Body of pancreas (tissue), 4 donors: ENCODE measurements at regions not wholly inside any gene's neighbourhood (a gene's known extent, or its start where the extent isn't known, plus 50 kb on each side); places are given as distances from the start of the nearest gene placed in this dataset.

Source experiments
- ATAC-seq: fragments of 150-250 bp; one replicate; pipeline ENCODE4 v1.9.1; 2016
- DNase-seq, 4 donors: peaks; one replicate each; pipeline ENCODE4 v3.0.0-alpha.2; 2019
- H3K27ac ChIP-seq, 4 donors: fragments of 200-600 bp; sonication (generic); 1 replicate in 3 of 4; 2 replicates in 1 of 4; pipeline versions ENCODE4 v1.5.1 to v1.6.1; 2016 to 2019; ENCODE audit warnings: mild to moderate bottlenecking in 1 of 4, mixed read lengths in 1 of 4, moderate library complexity in 1 of 4
- H3K27me3 ChIP-seq, 2 donors: fragments of 200-600 bp; sonication (generic); one replicate each; pipeline ENCODE4 v1.6.0; 2016; ENCODE audit warnings: mild to moderate bottlenecking in 1 of 2
- H3K36me3 ChIP-seq, 2 donors: fragments of 200-600 bp; sonication (generic); replicated peaks in 1 of 2; 2 replicates each; pipeline ENCODE4 v1.5.1; 2016; ENCODE audit warnings: low read depth in 2 of 2; ENCODE audit not compliant: insufficient read depth in 1 of 2
- H3K4me1 ChIP-seq: fragments of 200-600 bp; sonication (generic); one replicate; pipeline ENCODE4 v1.6.0; 2016
- H3K4me3 ChIP-seq, 2 donors: fragments of 200-600 bp; sonication (generic); 1 replicate in 1 of 2; 2 replicates in 1 of 2; pipeline ENCODE4 v1.5.1; 2016 to 2019
- H3K9me3 ChIP-seq, 3 donors: fragments of 200-600 bp; sonication (generic); 1 replicate in 2 of 3; 2 replicates in 1 of 3; pipeline ENCODE4 v1.5.1; 2016
- POLR2A ChIP-seq, 3 donors: fragments of 450-650 bp; IDR thresholded peaks; one replicate each; pipeline ENCODE4 v1.6.1; 2016; ENCODE audit warnings: antibody characterized with exemption in 3 of 3, mild to moderate bottlenecking in 2 of 3
- WGBS, 2 donors: methylation state at CpG; one replicate each; pipeline ENCODE4 v1.1.5; 2017; 5-methylcytosine and 5-hydroxymethylcytosine counted together
- intact Hi-C: fragments of 100-400 bp; cut with DNase I; formaldehyde crosslinking; loops from one replicate; pipeline ENCODE4 v1.15.1; 2023
- TF ChIP-seq, protein P1 (sequence below), 7 experiments: fragments of 450-650 bp in 4 of 7; fragments of 200-600 bp in 3 of 7; sonication (generic) in 3 of 7; IDR thresholded peaks; one replicate each; pipeline ENCODE4 v1.5.1; 2016 to 2019; ENCODE audit warnings: antibody characterized with exemption in 7 of 7

DNA sequence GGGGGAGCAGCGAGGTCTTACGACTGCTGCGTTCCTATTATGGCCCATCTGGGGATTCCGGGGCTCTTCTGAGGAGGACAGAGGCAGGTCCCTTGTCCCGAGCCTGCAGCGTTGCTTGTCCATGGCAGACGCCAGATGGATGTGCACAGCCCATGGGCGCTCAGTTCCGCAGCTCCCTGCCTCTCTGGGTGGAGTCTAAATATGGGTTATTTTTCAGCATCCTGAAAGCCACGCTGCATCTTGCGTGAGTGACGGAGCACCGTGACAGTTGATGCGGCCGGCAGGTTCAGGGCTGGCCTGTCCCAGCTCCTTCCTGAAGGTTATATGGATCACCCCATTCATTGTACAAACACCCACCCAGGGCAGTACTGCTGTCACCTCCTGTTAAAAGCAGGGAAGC lies 1169.4 kb downstream of the BRD1 start:
- no peaks in the 10 kb centered on the region for H3K27me3 ChIP-seq
- WGBS, 2 donors, result 76 to 85% methylated on average over 13 to 15 of the region's 15 CpGs
- H3K36me3 ChIP-seq, result no peaks in the 10 kb centered on the region
- DNase-seq (no peak), ATAC-seq (no peak)
- no peaks in the 10 kb centered on the region for H3K9me3 ChIP-seq
- no peak overlapping the region for H3K4me3 ChIP-seq
- H3K4me1 ChIP-seq, result no peaks in the 10 kb centered on the region
- H3K27ac ChIP-seq, result no peak overlapping the region
- intact Hi-C loops, result no loop called here
- TF ChIP-seq, protein P1, sequence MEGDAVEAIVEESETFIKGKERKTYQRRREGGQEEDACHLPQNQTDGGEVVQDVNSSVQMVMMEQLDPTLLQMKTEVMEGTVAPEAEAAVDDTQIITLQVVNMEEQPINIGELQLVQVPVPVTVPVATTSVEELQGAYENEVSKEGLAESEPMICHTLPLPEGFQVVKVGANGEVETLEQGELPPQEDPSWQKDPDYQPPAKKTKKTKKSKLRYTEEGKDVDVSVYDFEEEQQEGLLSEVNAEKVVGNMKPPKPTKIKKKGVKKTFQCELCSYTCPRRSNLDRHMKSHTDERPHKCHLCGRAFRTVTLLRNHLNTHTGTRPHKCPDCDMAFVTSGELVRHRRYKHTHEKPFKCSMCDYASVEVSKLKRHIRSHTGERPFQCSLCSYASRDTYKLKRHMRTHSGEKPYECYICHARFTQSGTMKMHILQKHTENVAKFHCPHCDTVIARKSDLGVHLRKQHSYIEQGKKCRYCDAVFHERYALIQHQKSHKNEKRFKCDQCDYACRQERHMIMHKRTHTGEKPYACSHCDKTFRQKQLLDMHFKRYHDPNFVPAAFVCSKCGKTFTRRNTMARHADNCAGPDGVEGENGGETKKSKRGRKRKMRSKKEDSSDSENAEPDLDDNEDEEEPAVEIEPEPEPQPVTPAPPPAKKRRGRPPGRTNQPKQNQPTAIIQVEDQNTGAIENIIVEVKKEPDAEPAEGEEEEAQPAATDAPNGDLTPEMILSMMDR (IDR thresholded peaks at IDR 0.05), result no peak
- no peak for TF ChIP-seq POLR2A (IDR thresholded peaks at IDR 0.05)

DNA sequence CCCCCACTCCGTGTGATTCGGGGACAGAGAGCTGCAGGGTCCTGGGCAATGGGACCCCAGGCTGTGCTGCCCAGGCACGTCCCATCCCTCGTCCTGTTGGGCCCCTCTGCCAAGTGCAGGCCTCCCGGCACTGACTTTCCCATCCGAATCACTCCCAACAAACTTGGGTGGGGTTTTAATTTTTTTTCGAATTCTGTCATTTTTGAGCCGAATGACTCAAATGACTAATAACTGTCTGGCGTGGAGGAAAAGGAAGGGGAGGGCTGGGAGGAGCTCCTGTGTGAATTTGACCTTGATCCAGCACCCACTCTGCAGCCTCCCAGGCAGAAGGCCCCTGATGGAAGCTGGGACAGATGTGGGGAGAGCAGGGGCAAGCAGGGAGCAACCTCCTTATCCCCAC lies 1173.2 kb downstream of the BRD1 start:
- Histone ChIP-seq H3K27ac (no peak overlapping the region), H3K4me3 (no peak overlapping the region), H3K4me1 (no peaks in the 10 kb centered on the region), H3K27me3 (no peaks in the 10 kb centered on the region), H3K9me3 (no peaks in the 10 kb centered on the region), H3K36me3 (no peaks in the 10 kb centered on the region)
- ATAC-seq, result no peak
- no peak for TF ChIP-seq POLR2A (IDR thresholded peaks at IDR 0.05)
- TF ChIP-seq, protein P1 (IDR thresholded peaks at IDR 0.05), result no peak
- intact Hi-C loops, result no loop called here
- no peak for DNase-seq
- WGBS, 2 donors, result 71 to 80% methylated on average over 8 to 9 of the region's 9 CpGs

DNA sequence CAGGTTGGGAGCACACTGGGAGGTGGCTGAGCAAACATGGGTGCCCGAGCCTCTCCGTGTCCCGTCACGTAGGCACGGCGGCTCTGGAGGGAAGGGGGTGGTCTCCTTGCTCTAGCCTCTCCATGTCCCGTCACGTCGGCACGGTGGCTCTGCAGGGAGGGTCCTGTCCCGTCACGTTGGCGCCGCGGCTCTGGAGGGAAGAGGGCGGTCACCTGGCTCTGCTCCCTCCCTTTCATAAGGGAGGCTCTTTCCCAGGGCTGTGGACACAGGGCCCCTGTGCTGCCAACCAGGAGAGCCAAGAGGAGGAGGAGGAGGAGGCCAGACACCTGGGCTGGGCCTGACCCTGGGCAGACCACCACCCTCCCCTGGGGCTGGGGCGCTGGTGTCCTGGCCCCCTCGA lies 1173.7 kb downstream of the BRD1 start:
- Histone ChIP-seq H3K27me3 (no peaks in the 10 kb centered on the region), H3K27ac (no peak overlapping the region), H3K4me3 (no peak overlapping the region), H3K9me3 (no peaks in the 10 kb centered on the region), H3K36me3 (no peaks in the 10 kb centered on the region), H3K4me1 (no peaks in the 10 kb centered on the region)
- no peak for TF ChIP-seq POLR2A (IDR thresholded peaks at IDR 0.05)
- TF ChIP-seq, protein P1 (IDR thresholded peaks at IDR 0.05), result no peak
- DNase-seq (no peak), ATAC-seq (no peak)
- WGBS, 2 donors, result 65 to 77% methylated on average over 8 to 14 of the region's 18 CpGs
- intact Hi-C loops, result no loop called here

DNA sequence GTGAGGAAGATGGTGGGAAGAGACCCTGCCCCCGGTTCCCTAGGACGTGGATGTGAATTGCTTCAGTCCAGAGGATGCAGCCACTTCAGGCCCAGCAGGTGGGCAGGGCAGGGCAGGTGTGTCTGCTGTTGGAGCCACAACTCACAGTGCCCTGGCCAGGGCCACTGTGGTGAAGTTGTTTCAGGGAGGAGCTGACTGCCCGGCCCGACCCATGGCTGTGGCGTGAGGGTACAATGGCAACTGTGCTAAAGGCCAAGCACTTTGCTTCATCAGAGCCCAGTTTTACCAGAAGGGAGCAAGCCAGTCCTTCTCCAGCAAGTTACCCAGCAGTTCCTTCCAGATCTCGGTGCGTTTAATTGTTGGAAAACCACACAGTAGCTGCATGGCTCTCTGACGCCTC lies 1174.4 kb downstream of the BRD1 start:
- H3K4me3 ChIP-seq, result no peak overlapping the region

DNA sequence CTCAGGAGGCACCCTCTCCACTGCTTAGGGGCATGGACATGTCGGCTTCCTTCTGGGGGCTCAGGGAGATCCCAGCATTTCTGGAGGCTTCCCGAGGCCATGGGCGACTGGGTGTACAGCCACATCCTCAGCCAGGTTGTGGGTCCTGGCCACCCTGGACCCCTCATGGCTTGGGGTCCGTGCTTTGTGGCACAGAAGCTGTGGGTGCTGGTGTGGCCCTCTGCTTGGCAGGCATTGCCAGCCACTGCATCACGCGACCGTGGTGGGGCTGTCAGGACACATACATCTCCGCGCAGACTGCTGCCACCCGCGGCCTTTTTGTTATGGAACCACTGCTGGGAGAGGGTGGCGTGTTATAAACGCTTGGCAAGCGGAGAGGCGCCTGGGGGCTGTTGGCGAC lies 1174.9 kb downstream of the BRD1 start:
- DNase-seq, result no peak

More for the DNA sequence above, 1174.4 kb downstream of the BRD1 start:
- Histone ChIP-seq H3K27ac (no peak overlapping the region), H3K4me1 (no peaks in the 10 kb centered on the region), H3K36me3 (no peaks in the 10 kb centered on the region), H3K27me3 (no peaks in the 10 kb centered on the region), H3K9me3 (no peaks in the 10 kb centered on the region)
- intact Hi-C loops, result no loop called here
- TF ChIP-seq, protein P1 (IDR thresholded peaks at IDR 0.05), result no peak
- DNase-seq (no peak), ATAC-seq (no peak)
- 61 to 68% methylated on average over 4 to 8 of the region's 8 CpGs for WGBS, 2 donors

More for the DNA sequence above, 1174.9 kb downstream of the BRD1 start:
- Histone ChIP-seq H3K9me3 (no peaks in the 10 kb centered on the region), H3K4me3 (no peak overlapping the region), H3K27me3 (no peaks in the 10 kb centered on the region), H3K36me3 (no peaks in the 10 kb centered on the region), H3K4me1 (no peaks in the 10 kb centered on the region), H3K27ac (no peak overlapping the region)
- intact Hi-C loops, result no loop called here
- TF ChIP-seq POLR2A (IDR thresholded peaks at IDR 0.05), result no peak
- TF ChIP-seq, protein P1 (IDR thresholded peaks at IDR 0.05), result no peak
- no peak for ATAC-seq
- WGBS, 2 donors, result 53 to 76% methylated on average over 3 to 13 of the region's 16 CpGs
